HEK293 (cell line): ENCODE measurements at regions not wholly inside any gene's neighbourhood (a gene's known extent, or its start where the extent isn't known, plus 50 kb on each side); places are given as distances from the start of the nearest gene placed in this dataset.

ENCODE experiments used
- CTCF ChIA-PET: fragments of 350-600 bp; formaldehyde crosslinking; extraction: SDS; loops from one replicate; lab custom pipeline; 2021; ENCODE audit warnings: antibody characterized with exemption; lab: Yijun Ruan, JAX
- POLR2A ChIA-PET: fragments of 300-600 bp; formaldehyde crosslinking; extraction: SDS; loops from one replicate; lab custom pipeline; 2020; ENCODE audit warnings: antibody characterized with exemption, inconsistent platforms; lab: Yijun Ruan, JAX
- H3K27ac ChIP-seq: fragments of 200-500 bp; sonication (Bioruptor generic); 2 replicates; pipeline ENCODE4 v1.5.1; 2014; ENCODE audit warnings: low read depth, low read length, control low read depth, inconsistent platforms; ENCODE audit errors: extremely low read depth
- H3K36me3 ChIP-seq, 2 experiments: fragments of 200-500 bp in 1 of 2; sonication (Bioruptor generic) in 1 of 2; 1 replicate in 1 of 2; 2 replicates in 1 of 2; pipeline ENCODE4 v1.5.1; 2014 to 2017; ENCODE audit warnings: inconsistent platforms in 2 of 2, low read length in 2 of 2; ENCODE audit not compliant: control insufficient read depth in 2 of 2, insufficient read depth in 1 of 2
- H3K4me1 ChIP-seq: fragments of 200-500 bp; sonication (Bioruptor generic); 2 replicates; pipeline ENCODE4 v1.5.1; 2014; ENCODE audit warnings: mild to moderate bottlenecking, low read length, inconsistent platforms; ENCODE audit not compliant: control insufficient read depth, insufficient read depth
- H3K4me3 ChIP-seq: 2 replicates; pipeline ENCODE4 v1.5.1; 2011; ENCODE audit warnings: low read depth, mild to moderate bottlenecking, control low read depth, low read length, moderate library complexity
- H3K9me3 ChIP-seq: fragments of 200-500 bp; sonication (Bioruptor generic); 2 replicates; pipeline ENCODE4 v1.5.1; 2014; ENCODE audit warnings: low read depth, low read length, inconsistent platforms; ENCODE audit not compliant: control insufficient read depth, insufficient read depth
- BCL11A ChIP-seq: fragments of 450-650 bp; formaldehyde crosslinking; IDR thresholded peaks from 2 replicates; pipeline ENCODE4 v1.5.1; 2016; ENCODE audit warnings: low read depth, missing biosample characterization, missing genetic modification characterization
- GLIS1 ChIP-seq: fragments of 450-650 bp; formaldehyde crosslinking; IDR thresholded peaks from 2 replicates; pipeline ENCODE4 v1.5.1; 2016; ENCODE audit warnings: missing biosample characterization, missing genetic modification characterization
- GLIS2 ChIP-seq: fragments of 450-650 bp; formaldehyde crosslinking; IDR thresholded peaks from 2 replicates; pipeline ENCODE4 v1.5.1; 2016; ENCODE audit warnings: missing biosample characterization, missing genetic modification characterization
- KLF10 ChIP-seq: fragments of 450-650 bp; IDR thresholded peaks from 2 replicates; pipeline ENCODE4 v1.5.1; 2018; ENCODE audit warnings: missing biosample characterization, mild to moderate bottlenecking, missing genetic modification characterization
- SALL2 ChIP-seq: fragments of 450-650 bp; formaldehyde crosslinking; IDR thresholded peaks from 2 replicates; pipeline ENCODE4 v1.5.0; 2017; ENCODE audit warnings: missing biosample characterization, mild to moderate bottlenecking, missing genetic modification characterization, borderline replicate concordance
- WT1 ChIP-seq: fragments of 450-650 bp; formaldehyde crosslinking; IDR thresholded peaks from 2 replicates; pipeline ENCODE4 v1.5.1; 2016; ENCODE audit warnings: missing biosample characterization, missing genetic modification characterization
- ZBTB8A ChIP-seq: fragments of 450-650 bp; formaldehyde crosslinking; IDR thresholded peaks from 2 replicates; pipeline ENCODE4 v1.5.1; 2016; ENCODE audit warnings: missing biosample characterization, missing genetic modification characterization
- ZNF157 ChIP-seq: fragments of 450-650 bp; formaldehyde crosslinking; IDR thresholded peaks from 2 replicates; pipeline ENCODE4 v1.5.1; 2016; ENCODE audit warnings: missing biosample characterization, missing genetic modification characterization
- ZNF16 ChIP-seq: fragments of 450-650 bp; formaldehyde crosslinking; IDR thresholded peaks from 2 replicates; pipeline ENCODE4 v1.5.1; 2016; ENCODE audit warnings: low read depth, missing biosample characterization, missing genetic modification characterization
- ZNF423 ChIP-seq: fragments of 450-650 bp; formaldehyde crosslinking; IDR thresholded peaks from 2 replicates; pipeline ENCODE4 v1.5.1; 2016; ENCODE audit warnings: missing biosample characterization, missing genetic modification characterization
- ZNF426 ChIP-seq: fragments of 450-650 bp; formaldehyde crosslinking; IDR thresholded peaks from 2 replicates; pipeline ENCODE4 v1.5.1; 2017; ENCODE audit warnings: missing biosample characterization, missing genetic modification characterization, mild to moderate bottlenecking, inconsistent platforms, moderate library complexity
- ZNF433 ChIP-seq: fragments of 450-650 bp; formaldehyde crosslinking; IDR thresholded peaks from 2 replicates; pipeline ENCODE4 v1.5.1; 2016; ENCODE audit warnings: missing biosample characterization, missing genetic modification characterization, low read depth
- ZNF510 ChIP-seq: fragments of 450-650 bp; formaldehyde crosslinking; IDR thresholded peaks from 2 replicates; pipeline ENCODE4 v1.5.1; 2018; ENCODE audit warnings: mild to moderate bottlenecking, missing genetic modification characterization, missing biosample characterization; ENCODE audit not compliant: insufficient replicate concordance
- ZNF747 ChIP-seq: fragments of 450-650 bp; formaldehyde crosslinking; IDR thresholded peaks from 2 replicates; pipeline ENCODE4 v1.5.1; 2016; ENCODE audit warnings: missing biosample characterization, missing genetic modification characterization
- ZNF776 ChIP-seq: fragments of 450-650 bp; formaldehyde crosslinking; IDR thresholded peaks from 2 replicates; pipeline ENCODE4 v1.5.0; 2017; ENCODE audit warnings: missing biosample characterization, missing genetic modification characterization, borderline replicate concordance
- ZXDB ChIP-seq: fragments of 450-650 bp; formaldehyde crosslinking; IDR thresholded peaks from 2 replicates; pipeline ENCODE4 v1.5.1; 2016; ENCODE audit warnings: missing biosample characterization, missing genetic modification characterization
- TF ChIP-seq, protein P1 (sequence below): fragments of 450-650 bp; formaldehyde crosslinking; IDR thresholded peaks from 2 replicates; pipeline ENCODE4 v1.5.1; 2016; ENCODE audit warnings: missing biosample characterization, missing genetic modification characterization
- TF ChIP-seq, protein P2 (sequence below): fragments of 450-650 bp; formaldehyde crosslinking; IDR thresholded peaks from 2 replicates; pipeline ENCODE4 v1.5.1; 2016; ENCODE audit warnings: missing biosample characterization, missing genetic modification characterization
- TF ChIP-seq, protein P3 (sequence below): fragments of 450-650 bp; formaldehyde crosslinking; IDR thresholded peaks from 2 replicates; pipeline ENCODE4 v1.5.1; 2016; ENCODE audit warnings: missing biosample characterization, missing genetic modification characterization
- TF ChIP-seq, protein P4 (sequence below): fragments of 450-650 bp; formaldehyde crosslinking; IDR thresholded peaks from 2 replicates; pipeline ENCODE4 v1.5.1; 2016; ENCODE audit warnings: missing biosample characterization, missing genetic modification characterization
- TF ChIP-seq, protein P5 (sequence below): fragments of 450-650 bp; formaldehyde crosslinking; IDR thresholded peaks from 2 replicates; pipeline ENCODE4 v1.5.1; 2017; ENCODE audit warnings: missing biosample characterization, missing genetic modification characterization

DNA sequence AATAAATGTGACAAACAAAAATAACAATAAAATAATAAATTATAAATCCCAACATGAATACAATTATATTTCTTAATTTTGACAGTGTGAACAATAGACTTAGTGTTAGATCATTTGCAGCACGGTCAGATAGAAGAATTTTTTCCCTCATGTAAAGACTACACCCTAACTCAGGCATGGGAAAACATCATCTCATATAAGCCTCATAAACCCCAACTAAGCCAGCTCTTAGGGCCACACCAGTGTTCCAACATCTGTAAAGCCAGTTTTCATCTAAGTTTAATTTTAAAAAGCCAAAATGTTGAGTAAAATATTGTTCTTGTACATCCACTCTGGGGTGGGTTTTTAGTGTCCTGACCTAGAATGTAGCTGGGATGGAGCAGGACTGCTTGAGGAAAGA, 167.4 kb downstream of the QRSL1 start:
- Histone ChIP-seq H3K4me1 (no peaks in the 10 kb centered on the region; the same call in 1 of the 2 replicates), H3K9me3 (no peaks in the 10 kb centered on the region), H3K27ac (no peak overlapping the region), H3K36me3 (no peaks in the 10 kb centered on the region), H3K4me3 (no peak overlapping the region)
- POLR2A ChIA-PET = no interaction called here
- CTCF ChIA-PET = no interaction called here
- TF ChIP-seq ZNF423 (tag by site-specific recombination) (no peak), ZNF510 (no peak), GLIS2 (tag by site-specific recombination) (no peak), ZXDB (no peak), ZNF747 (tag by site-specific recombination) (no peak), ZNF157 (tag by site-specific recombination) (no peak), ZNF776 (tag by site-specific recombination) (no peak), ZBTB8A (tag by site-specific recombination) (no peak), ZNF433 (tag by site-specific recombination) (no peak), BCL11A (tag by site-specific recombination) (no peak), KLF10 (tag by site-specific recombination) (no peak), GLIS1 (tag by site-specific recombination) (no peak), WT1 (tag by site-specific recombination) (no peak), SALL2 (tag by site-specific recombination) (no peak)
- TF ChIP-seq, protein P1, sequence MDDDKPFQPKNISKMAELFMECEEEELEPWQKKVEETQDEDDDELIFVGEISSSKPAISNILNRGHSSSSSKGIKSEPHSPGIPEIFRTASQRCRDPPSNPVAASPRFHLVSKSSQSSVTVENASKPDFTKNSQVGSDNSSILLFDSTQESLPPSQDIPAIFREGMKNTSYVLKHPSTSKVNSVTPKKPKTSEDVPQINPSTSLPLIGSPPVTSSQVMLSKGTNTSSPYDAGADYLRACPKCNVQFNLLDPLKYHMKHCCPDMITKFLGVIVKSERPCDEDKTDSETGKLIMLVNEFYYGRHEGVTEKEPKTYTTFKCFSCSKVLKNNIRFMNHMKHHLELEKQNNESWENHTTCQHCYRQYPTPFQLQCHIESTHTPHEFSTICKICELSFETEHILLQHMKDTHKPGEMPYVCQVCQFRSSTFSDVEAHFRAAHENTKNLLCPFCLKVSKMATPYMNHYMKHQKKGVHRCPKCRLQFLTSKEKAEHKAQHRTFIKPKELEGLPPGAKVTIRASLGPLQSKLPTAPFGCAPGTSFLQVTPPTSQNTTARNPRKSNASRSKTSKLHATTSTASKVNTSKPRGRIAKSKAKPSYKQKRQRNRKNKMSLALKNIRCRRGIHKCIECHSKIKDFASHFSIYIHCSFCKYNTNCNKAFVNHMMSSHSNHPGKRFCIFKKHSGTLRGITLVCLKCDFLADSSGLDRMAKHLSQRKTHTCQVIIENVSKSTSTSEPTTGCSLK (tag by site-specific recombination) = no peak
- TF ChIP-seq, protein P2, sequence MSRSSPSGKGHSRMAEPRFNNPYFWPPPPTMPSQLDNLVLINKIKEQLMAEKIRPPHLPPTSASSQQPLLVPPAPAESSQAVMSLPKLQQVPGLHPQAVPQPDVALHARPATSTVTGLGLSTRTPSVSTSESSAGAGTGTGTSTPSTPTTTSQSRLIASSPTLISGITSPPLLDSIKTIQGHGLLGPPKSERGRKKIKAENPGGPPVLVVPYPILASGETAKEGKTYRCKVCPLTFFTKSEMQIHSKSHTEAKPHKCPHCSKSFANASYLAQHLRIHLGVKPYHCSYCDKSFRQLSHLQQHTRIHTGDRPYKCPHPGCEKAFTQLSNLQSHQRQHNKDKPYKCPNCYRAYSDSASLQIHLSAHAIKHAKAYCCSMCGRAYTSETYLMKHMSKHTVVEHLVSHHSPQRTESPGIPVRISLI (tag by site-specific recombination) = no peak
- TF ChIP-seq, protein P3, sequence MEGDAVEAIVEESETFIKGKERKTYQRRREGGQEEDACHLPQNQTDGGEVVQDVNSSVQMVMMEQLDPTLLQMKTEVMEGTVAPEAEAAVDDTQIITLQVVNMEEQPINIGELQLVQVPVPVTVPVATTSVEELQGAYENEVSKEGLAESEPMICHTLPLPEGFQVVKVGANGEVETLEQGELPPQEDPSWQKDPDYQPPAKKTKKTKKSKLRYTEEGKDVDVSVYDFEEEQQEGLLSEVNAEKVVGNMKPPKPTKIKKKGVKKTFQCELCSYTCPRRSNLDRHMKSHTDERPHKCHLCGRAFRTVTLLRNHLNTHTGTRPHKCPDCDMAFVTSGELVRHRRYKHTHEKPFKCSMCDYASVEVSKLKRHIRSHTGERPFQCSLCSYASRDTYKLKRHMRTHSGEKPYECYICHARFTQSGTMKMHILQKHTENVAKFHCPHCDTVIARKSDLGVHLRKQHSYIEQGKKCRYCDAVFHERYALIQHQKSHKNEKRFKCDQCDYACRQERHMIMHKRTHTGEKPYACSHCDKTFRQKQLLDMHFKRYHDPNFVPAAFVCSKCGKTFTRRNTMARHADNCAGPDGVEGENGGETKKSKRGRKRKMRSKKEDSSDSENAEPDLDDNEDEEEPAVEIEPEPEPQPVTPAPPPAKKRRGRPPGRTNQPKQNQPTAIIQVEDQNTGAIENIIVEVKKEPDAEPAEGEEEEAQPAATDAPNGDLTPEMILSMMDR (tag by site-specific recombination) = no peak
- TF ChIP-seq, protein P4, sequence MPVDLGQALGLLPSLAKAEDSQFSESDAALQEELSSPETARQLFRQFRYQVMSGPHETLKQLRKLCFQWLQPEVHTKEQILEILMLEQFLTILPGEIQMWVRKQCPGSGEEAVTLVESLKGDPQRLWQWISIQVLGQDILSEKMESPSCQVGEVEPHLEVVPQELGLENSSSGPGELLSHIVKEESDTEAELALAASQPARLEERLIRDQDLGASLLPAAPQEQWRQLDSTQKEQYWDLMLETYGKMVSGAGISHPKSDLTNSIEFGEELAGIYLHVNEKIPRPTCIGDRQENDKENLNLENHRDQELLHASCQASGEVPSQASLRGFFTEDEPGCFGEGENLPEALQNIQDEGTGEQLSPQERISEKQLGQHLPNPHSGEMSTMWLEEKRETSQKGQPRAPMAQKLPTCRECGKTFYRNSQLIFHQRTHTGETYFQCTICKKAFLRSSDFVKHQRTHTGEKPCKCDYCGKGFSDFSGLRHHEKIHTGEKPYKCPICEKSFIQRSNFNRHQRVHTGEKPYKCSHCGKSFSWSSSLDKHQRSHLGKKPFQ (tag by site-specific recombination) = no peak

DNA sequence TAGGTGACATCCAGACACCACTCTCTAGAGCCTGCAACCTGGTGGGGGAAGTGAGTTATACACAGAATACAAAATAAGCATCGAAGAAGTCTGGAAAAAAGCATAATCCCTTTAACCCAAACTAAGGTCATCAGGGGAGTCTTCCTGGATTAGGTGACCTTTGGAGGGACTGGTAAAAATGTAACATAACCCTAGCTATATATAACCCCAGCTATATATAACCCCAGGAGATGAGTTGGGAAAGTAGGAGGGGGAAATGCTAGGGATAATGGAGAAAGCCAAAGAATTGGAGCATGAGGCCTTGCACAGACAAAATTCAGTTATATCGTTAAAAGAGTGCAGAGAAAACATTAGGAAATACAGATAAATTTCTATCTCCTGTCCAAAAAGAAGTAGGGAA, 164.8 kb downstream of the QRSL1 start:
- Histone ChIP-seq H3K27ac (no peak overlapping the region), H3K4me3 (no peak overlapping the region), H3K36me3 (no peaks in the 10 kb centered on the region), H3K9me3 (no peaks in the 10 kb centered on the region), H3K4me1 (no peaks in the 10 kb centered on the region; the same call in 1 of the 2 replicates)
- TF ChIP-seq ZNF16 (tag by site-specific recombination) = no peak
- no peak for TF ChIP-seq ZNF426
- TF ChIP-seq, protein P5, sequence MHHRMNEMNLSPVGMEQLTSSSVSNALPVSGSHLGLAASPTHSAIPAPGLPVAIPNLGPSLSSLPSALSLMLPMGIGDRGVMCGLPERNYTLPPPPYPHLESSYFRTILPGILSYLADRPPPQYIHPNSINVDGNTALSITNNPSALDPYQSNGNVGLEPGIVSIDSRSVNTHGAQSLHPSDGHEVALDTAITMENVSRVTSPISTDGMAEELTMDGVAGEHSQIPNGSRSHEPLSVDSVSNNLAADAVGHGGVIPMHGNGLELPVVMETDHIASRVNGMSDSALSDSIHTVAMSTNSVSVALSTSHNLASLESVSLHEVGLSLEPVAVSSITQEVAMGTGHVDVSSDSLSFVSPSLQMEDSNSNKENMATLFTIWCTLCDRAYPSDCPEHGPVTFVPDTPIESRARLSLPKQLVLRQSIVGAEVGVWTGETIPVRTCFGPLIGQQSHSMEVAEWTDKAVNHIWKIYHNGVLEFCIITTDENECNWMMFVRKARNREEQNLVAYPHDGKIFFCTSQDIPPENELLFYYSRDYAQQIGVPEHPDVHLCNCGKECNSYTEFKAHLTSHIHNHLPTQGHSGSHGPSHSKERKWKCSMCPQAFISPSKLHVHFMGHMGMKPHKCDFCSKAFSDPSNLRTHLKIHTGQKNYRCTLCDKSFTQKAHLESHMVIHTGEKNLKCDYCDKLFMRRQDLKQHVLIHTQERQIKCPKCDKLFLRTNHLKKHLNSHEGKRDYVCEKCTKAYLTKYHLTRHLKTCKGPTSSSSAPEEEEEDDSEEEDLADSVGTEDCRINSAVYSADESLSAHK (tag by site-specific recombination) = no peak
- ChIA-PET POLR2A (no interaction called here), CTCF (no interaction called here)
